Osteocyte (in vitro differentiated cells): ENCODE measurements at regions not wholly inside any gene's neighbourhood (a gene's known extent, or its start where the extent isn't known, plus 50 kb on each side); places are given as distances from the start of the nearest gene placed in this dataset.

ENCODE experiments used
- DNase-seq: peaks from one replicate; pipeline ENCODE4 v3.0.0; 2021; ENCODE audit warnings: mixed read lengths; ENCODE audit not compliant: unreplicated experiment; ENCODE audit errors: extremely low spot score
- H3K27ac Mint-ChIP-seq: one replicate; pipeline ENCODE4 v1.8.0; 2021; ENCODE audit warnings: mild to moderate bottlenecking, mixed read lengths; ENCODE audit not compliant: unreplicated experiment
- H3K27me3 Mint-ChIP-seq: one replicate; pipeline ENCODE4 v1.8.0; 2021; ENCODE audit warnings: mixed read lengths; ENCODE audit not compliant: unreplicated experiment
- H3K36me3 Mint-ChIP-seq: one replicate; pipeline ENCODE4 v1.8.0; 2021; ENCODE audit warnings: mixed read lengths; ENCODE audit not compliant: unreplicated experiment
- H3K4me1 Mint-ChIP-seq: one replicate; pipeline ENCODE4 v1.8.0; 2021; ENCODE audit warnings: mixed read lengths; ENCODE audit not compliant: unreplicated experiment
- H3K4me3 Mint-ChIP-seq: one replicate; pipeline ENCODE4 v1.8.0; 2021; ENCODE audit warnings: mild to moderate bottlenecking, moderate library complexity, mixed read lengths; ENCODE audit not compliant: unreplicated experiment
- H3K9me3 Mint-ChIP-seq: one replicate; pipeline ENCODE4 v1.8.0; 2021; ENCODE audit warnings: mixed read lengths; ENCODE audit not compliant: unreplicated experiment
- TF ChIP-seq, protein P1 (sequence below): fragments of 200-600 bp; sonication (generic); IDR thresholded peaks from 2 replicates; pipeline ENCODE4 v1.5.0; 2021; ENCODE audit warnings: antibody characterized with exemption, mild to moderate bottlenecking, moderate library complexity

- Mint-ChIP-seq H3K9me3 (peaks cover 40% of the 10 kb centered on the region), H3K27ac (no peak overlapping the region), H3K4me3 (no peak overlapping the region), H3K27me3 (no peaks in the 10 kb centered on the region), H3K36me3 (no peaks in the 10 kb centered on the region), H3K4me1 (no peaks in the 10 kb centered on the region)
- no peak for DNase-seq
- TF ChIP-seq, protein P1, sequence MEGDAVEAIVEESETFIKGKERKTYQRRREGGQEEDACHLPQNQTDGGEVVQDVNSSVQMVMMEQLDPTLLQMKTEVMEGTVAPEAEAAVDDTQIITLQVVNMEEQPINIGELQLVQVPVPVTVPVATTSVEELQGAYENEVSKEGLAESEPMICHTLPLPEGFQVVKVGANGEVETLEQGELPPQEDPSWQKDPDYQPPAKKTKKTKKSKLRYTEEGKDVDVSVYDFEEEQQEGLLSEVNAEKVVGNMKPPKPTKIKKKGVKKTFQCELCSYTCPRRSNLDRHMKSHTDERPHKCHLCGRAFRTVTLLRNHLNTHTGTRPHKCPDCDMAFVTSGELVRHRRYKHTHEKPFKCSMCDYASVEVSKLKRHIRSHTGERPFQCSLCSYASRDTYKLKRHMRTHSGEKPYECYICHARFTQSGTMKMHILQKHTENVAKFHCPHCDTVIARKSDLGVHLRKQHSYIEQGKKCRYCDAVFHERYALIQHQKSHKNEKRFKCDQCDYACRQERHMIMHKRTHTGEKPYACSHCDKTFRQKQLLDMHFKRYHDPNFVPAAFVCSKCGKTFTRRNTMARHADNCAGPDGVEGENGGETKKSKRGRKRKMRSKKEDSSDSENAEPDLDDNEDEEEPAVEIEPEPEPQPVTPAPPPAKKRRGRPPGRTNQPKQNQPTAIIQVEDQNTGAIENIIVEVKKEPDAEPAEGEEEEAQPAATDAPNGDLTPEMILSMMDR = no peak
Observed at GRCh38 chr20:21874127-21874526, 168.7 kb downstream of the PAX1 start.

DNA sequence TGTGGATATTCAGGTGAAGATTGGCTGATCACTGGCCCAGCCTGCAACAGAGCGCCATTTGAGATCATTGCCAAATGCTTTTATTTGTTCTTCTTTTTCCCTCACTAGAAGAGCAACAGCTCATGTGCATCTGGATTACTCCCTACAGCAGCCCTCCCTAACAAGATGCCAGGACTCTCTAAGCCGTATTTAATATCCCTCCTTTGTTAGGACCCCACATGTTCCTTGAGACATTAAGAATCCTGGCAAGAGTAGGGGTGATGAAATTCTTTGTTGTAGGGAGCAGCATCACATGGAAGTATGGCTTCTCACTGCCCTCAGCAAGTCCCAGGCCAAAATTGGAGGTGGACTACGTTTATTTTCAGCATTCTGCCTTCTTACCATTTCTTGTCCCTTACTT lies 167.8 kb downstream of the PAX1 start:
- H3K27me3 Mint-ChIP-seq = no peaks in the 10 kb centered on the region
- H3K4me3 Mint-ChIP-seq = no peak overlapping the region
- H3K27ac Mint-ChIP-seq = no peak overlapping the region
- no peaks in the 10 kb centered on the region for H3K36me3 Mint-ChIP-seq
- TF ChIP-seq, protein P1 = no peak
- H3K9me3 Mint-ChIP-seq = peaks cover 36% of the 10 kb centered on the region
- no peak for DNase-seq
- no peaks in the 10 kb centered on the region for H3K4me1 Mint-ChIP-seq

DNA sequence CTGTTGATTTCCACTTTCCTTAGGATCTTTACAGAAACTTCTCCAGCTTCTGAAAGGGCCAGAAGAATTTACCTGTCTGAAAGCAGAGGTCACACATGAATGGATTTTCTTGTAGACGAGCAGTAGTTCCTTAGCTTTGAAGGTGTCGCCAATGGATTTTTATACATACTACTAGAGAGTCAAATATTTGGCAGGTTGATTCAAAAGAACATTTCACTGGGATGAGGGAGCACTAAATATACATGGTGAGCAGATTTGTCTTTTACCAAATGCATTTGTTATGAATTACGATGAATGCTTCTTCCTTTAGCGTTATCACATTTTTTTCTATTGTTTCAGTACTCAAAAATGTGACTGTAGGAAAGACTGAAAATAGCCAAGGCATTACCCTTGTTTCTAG lies 162.3 kb downstream of the PAX1 start:
- no peak overlapping the region for H3K4me3 Mint-ChIP-seq
- no peaks in the 10 kb centered on the region for H3K4me1 Mint-ChIP-seq
- DNase-seq = no peak
- H3K36me3 Mint-ChIP-seq = no peaks in the 10 kb centered on the region
- TF ChIP-seq, protein P1 = no peak
- H3K27ac Mint-ChIP-seq = no peak overlapping the region
- no peaks in the 10 kb centered on the region for H3K27me3 Mint-ChIP-seq
- H3K9me3 Mint-ChIP-seq = peaks cover 26% of the 10 kb centered on the region

DNA sequence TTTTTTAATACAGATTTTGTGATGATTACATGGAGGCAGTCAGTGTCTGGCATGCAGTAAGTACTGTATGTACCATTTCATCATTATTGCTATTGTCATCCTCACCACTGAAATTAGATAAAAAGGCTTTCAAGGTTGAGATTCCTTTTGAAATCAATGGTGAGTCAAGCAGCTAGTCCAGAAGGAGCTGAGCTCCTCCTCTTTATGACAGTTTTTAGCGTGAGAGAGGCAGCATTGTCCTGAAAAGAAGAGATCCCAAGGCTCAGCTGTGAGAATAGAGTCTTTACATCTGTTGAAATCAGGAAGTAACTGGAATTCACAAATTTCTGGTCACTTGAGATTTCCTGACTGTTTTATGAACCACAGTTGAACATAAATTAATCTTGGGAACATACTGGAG lies 161.9 kb downstream of the PAX1 start:
- no peak overlapping the region for H3K27ac Mint-ChIP-seq
- no peaks in the 10 kb centered on the region for H3K4me1 Mint-ChIP-seq
- no peak overlapping the region for H3K4me3 Mint-ChIP-seq
- TF ChIP-seq, protein P1 = no peak
- H3K9me3 Mint-ChIP-seq = peaks cover 25% of the 10 kb centered on the region
- H3K36me3 Mint-ChIP-seq = no peaks in the 10 kb centered on the region
- no peaks in the 10 kb centered on the region for H3K27me3 Mint-ChIP-seq
- DNase-seq = no peak

DNA sequence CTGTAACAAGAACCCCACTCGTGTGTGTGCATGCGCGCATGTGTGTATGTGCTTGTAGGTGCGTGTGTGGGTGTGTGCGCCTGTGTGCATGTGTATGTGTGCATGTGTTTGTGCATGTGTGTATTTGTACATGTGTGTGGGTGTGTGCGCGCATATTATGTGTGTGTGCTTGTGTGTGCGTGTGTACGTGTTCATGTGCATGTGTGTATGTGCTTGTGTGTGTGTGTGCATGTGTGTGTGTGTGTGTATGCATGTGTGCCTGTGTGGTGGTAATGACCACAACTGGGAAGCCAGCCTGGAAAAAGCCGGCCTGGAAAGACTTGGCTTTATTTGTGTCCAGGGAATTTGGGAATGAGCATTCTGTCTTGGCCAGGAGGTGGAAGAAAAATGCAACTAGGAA lies 157.5 kb downstream of the PAX1 start:
- H3K27me3 Mint-ChIP-seq = no peaks in the 10 kb centered on the region
- no peak overlapping the region for H3K4me3 Mint-ChIP-seq
- no peaks in the 10 kb centered on the region for H3K36me3 Mint-ChIP-seq
- H3K27ac Mint-ChIP-seq = no peak overlapping the region
- H3K4me1 Mint-ChIP-seq = no peaks in the 10 kb centered on the region
- TF ChIP-seq, protein P1 = no peak
- H3K9me3 Mint-ChIP-seq = peaks cover 33% of the 10 kb centered on the region
- DNase-seq = no peak
